Transverse colon (tissue), 4 donors: ENCODE measurements at regions not wholly inside any gene's neighbourhood (a gene's known extent, or its start where the extent isn't known, plus 50 kb on each side); places are given as distances from the start of the nearest gene placed in this dataset.

Source experiments
- DNase-seq: peaks from one replicate; pipeline ENCODE4 v3.0.0-alpha.2; 2019
- H3K27ac ChIP-seq, 4 donors: fragments of 200-600 bp; sonication (generic); 2 replicates each; pipeline ENCODE4 v1.5.1; 2016 to 2018; ENCODE audit warnings: inconsistent platforms in 4 of 4
- H3K27me3 ChIP-seq: fragments of 200-600 bp; sonication (generic); 2 replicates; pipeline ENCODE4 v1.5.1; 2017; ENCODE audit warnings: inconsistent platforms
- H3K36me3 ChIP-seq, 4 donors: fragments of 200-600 bp; sonication (generic); 2 replicates each; pipeline ENCODE4 v1.5.1; 2017 to 2019; ENCODE audit warnings: inconsistent platforms in 4 of 4
- H3K4me1 ChIP-seq, 4 donors: fragments of 200-600 bp; sonication (generic); 2 replicates each; pipeline ENCODE4 v1.5.1; 2017 to 2020; ENCODE audit warnings: inconsistent platforms in 4 of 4
- H3K4me3 ChIP-seq, 4 donors: fragments of 200-600 bp; sonication (generic); 1 replicate in 1 of 4; 2 replicates in 3 of 4; pipeline versions ENCODE4 v1.5.1 to v1.6.1; 2017 to 2019; ENCODE audit warnings: inconsistent platforms in 4 of 4
- H3K9me3 ChIP-seq, 2 donors: fragments of 200-600 bp; sonication (generic); 2 replicates each; pipeline ENCODE4 v1.5.1; 2017 to 2019; ENCODE audit warnings: inconsistent platforms in 2 of 2
- EP300 ChIP-seq: sonication (generic); formaldehyde crosslinking; IDR thresholded peaks from one replicate; pipeline ENCODE4 v1.6.1; 2017; ENCODE audit warnings: antibody characterized with exemption, low read depth
- POLR2A ChIP-seq: fragments of 450-650 bp; IDR thresholded peaks from one replicate; pipeline ENCODE4 v1.6.1; 2016; ENCODE audit warnings: antibody characterized with exemption, mild to moderate bottlenecking, moderate library complexity
- POLR2AphosphoS5 ChIP-seq, 3 donors: sonication (generic); formaldehyde crosslinking; IDR thresholded peaks; one replicate each; pipeline ENCODE4 v1.6.1; 2016; ENCODE audit warnings: antibody characterized with exemption in 3 of 3
- WGBS, 2 donors: methylation state at CpG; one replicate each; pipeline ENCODE4 v1.1.5; 2018; ENCODE audit warnings: low coverage in 1 of 2; 5-methylcytosine and 5-hydroxymethylcytosine counted together
- in situ Hi-C, 4 donors: fragments of 200-750 bp; cut with MboI; loops; one replicate each; pipeline versions ENCODE4 v1.15.0 to v1.15.1; 2017; ENCODE audit warnings: low sequenced_read_pairs in 3 of 4, low pct_ligation_motif_present in 1 of 4, low pct_unique_long_range_greater_than_20kb in 1 of 4
- intact Hi-C: fragments of 100-400 bp; cut with DNase I; formaldehyde crosslinking; loops from one replicate; pipeline ENCODE4 v1.15.1; 2023; ENCODE audit warnings: low total_unique reads
- TF ChIP-seq, protein P1 (sequence below), 5 experiments: fragments of 200-600 bp in 3 of 5; fragments of 450-650 bp in 2 of 5; sonication (generic) in 3 of 5; IDR thresholded peaks; 1 replicate in 2 of 5; 2 replicates in 3 of 5; pipeline ENCODE4 v1.5.1; 2016 to 2017; ENCODE audit warnings: antibody characterized with exemption in 5 of 5, inconsistent platforms in 3 of 5, mild to moderate bottlenecking in 2 of 5, moderate library complexity in 1 of 5

- DNase-seq, result no peak
- no peaks in the 10 kb centered on the region for H3K9me3 ChIP-seq
- in situ Hi-C loops, result no loop called here
- 30 to 40% methylated on average over 1 of the region's 1 CpG for WGBS, 2 donors
- no peak overlapping the region for H3K4me3 ChIP-seq
- TF ChIP-seq POLR2AphosphoS5 (IDR thresholded peaks at IDR 0.05) (no peak), EP300 (no peak), POLR2A (no peak)
- TF ChIP-seq, protein P1, sequence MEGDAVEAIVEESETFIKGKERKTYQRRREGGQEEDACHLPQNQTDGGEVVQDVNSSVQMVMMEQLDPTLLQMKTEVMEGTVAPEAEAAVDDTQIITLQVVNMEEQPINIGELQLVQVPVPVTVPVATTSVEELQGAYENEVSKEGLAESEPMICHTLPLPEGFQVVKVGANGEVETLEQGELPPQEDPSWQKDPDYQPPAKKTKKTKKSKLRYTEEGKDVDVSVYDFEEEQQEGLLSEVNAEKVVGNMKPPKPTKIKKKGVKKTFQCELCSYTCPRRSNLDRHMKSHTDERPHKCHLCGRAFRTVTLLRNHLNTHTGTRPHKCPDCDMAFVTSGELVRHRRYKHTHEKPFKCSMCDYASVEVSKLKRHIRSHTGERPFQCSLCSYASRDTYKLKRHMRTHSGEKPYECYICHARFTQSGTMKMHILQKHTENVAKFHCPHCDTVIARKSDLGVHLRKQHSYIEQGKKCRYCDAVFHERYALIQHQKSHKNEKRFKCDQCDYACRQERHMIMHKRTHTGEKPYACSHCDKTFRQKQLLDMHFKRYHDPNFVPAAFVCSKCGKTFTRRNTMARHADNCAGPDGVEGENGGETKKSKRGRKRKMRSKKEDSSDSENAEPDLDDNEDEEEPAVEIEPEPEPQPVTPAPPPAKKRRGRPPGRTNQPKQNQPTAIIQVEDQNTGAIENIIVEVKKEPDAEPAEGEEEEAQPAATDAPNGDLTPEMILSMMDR (IDR thresholded peaks at IDR 0.05), result no peak
- H3K36me3 ChIP-seq, result no peaks in the 10 kb centered on the region
- no peak overlapping the region for H3K27ac ChIP-seq
- no peaks in the 10 kb centered on the region for H3K27me3 ChIP-seq
- intact Hi-C loops, result no loop called here
- peaks cover 0 to 4% (median 2%) of the 10 kb centered on the region in 4 donors for H3K4me1 ChIP-seq
Observed at GRCh38 chr2:160672211-160672610, 178.6 kb upstream of the RBMS1 start.

DNA sequence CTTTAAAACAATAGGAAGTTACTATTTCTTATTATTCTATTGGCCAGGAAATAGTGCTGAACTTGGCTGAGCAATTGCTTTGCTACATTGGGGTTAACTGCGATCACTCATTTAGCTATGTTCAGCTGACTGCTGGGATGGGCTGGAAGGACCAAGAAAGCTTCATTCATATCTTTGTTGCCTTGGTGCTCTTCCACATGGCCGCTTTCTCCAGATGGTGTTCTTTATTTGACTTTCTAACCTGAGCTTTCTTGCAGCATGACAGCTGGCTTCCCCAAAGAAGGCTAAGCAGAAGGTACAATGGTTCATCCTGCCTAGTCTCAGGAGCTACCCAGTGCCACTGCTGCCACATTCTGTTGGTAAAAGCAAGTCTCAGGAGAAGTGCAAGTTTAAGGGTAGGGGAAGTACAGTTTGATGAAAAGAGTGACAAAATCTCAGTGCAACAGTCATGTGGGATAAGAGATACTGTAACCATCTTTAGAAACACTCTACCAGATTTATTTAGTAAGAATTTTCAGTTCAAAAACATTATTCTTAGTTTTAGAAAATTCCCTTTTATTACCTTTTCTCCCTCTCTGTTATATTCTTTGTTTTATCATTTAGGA, 180.6 kb upstream of the RBMS1 start:
- intact Hi-C loops (no loop called here), in situ Hi-C loops (no loop called here)
- no peak for TF ChIP-seq EP300
- no peak for TF ChIP-seq POLR2AphosphoS5 (IDR thresholded peaks at IDR 0.05)
- TF ChIP-seq, protein P1 (IDR thresholded peaks at IDR 0.05), result no peak
- TF ChIP-seq POLR2A, result no peak
- Histone ChIP-seq H3K4me1 (no peaks in the 10 kb centered on the region), H3K27me3 (no peaks in the 10 kb centered on the region), H3K27ac (no peak overlapping the region), H3K9me3 (no peaks in the 10 kb centered on the region), H3K36me3 (no peaks in the 10 kb centered on the region), H3K4me3 (no peak overlapping the region)
- DNase-seq, result no peak
- 82 to 100% methylated on average over 1 to 2 of the region's 2 CpGs for WGBS, 2 donors

DNA sequence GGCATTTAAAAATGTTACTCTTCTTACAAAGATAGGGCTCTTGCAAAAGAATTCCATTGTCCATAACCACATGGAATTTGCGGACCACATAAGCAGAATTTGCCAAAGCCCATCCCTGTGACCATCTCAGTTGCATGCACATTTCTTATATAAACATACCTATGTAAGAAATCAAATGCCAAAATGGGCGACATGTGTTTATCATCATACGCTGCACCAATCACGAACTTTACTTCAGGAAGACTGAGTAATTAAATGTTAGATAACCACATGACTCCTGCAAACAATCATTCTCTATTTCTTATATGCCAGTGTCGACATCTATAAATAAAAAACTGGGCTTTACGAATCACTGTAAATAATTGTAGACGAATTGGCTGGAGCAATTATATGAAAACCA, 186.1 kb upstream of the RBMS1 start:
- no peak overlapping the region for H3K4me3 ChIP-seq
- H3K9me3 ChIP-seq, result no peaks in the 10 kb centered on the region
- H3K27ac ChIP-seq, result no peak overlapping the region
- DNase-seq, result no peak
- intact Hi-C loops, result no loop called here
- H3K27me3 ChIP-seq, result no peaks in the 10 kb centered on the region
- WGBS, 2 donors, result 85 to 88% methylated on average over 7 of the region's 7 CpGs
- H3K36me3 ChIP-seq, result no peaks in the 10 kb centered on the region
- in situ Hi-C loops, result no loop called here
- no peaks in the 10 kb centered on the region for H3K4me1 ChIP-seq
- TF ChIP-seq EP300, result no peak
- no peak for TF ChIP-seq POLR2AphosphoS5 (IDR thresholded peaks at IDR 0.05)
- TF ChIP-seq, protein P1 (IDR thresholded peaks at IDR 0.05), result no peak
- TF ChIP-seq POLR2A, result no peak

GRCh38 chr2:160680294-160680693, 186.7 kb upstream of the RBMS1 start:
- in situ Hi-C loops, result no loop called here
- Histone ChIP-seq H3K4me3 (no peak overlapping the region), H3K4me1 (no peaks in the 10 kb centered on the region), H3K27ac (no peak overlapping the region), H3K36me3 (no peaks in the 10 kb centered on the region), H3K9me3 (no peaks in the 10 kb centered on the region), H3K27me3 (no peaks in the 10 kb centered on the region)
- intact Hi-C loops, result no loop called here
- TF ChIP-seq EP300, result no peak
- TF ChIP-seq POLR2A, result no peak
- no peak for TF ChIP-seq POLR2AphosphoS5 (IDR thresholded peaks at IDR 0.05)
- TF ChIP-seq, protein P1 (IDR thresholded peaks at IDR 0.05), result no peak
- DNase-seq, result no peak
